A673 (cell line): ENCODE measurements at regions not wholly inside any gene's neighbourhood (a gene's known extent, or its start where the extent isn't known, plus 50 kb on each side); places are given as distances from the start of the nearest gene placed in this dataset.

Experiments
- BruUV-seq: library from RNA; stranded (reverse); fragments of 400-500 nt; replicated peaks from 2 replicates; lab custom pipeline; 2021; lab: Mats Ljungman, UMichigan
- CTCF ChIA-PET: fragments of 300-600 bp; sonication (Branson Sonifier 250); formaldehyde crosslinking; loops from one replicate; lab custom pipeline; 2022; ENCODE audit warnings: antibody characterized with exemption; lab: Charles Lee
- POLR2A ChIA-PET: fragments of 300-600 bp; sonication (Branson Sonifier 250); formaldehyde crosslinking; loops from one replicate; lab custom pipeline; 2022; ENCODE audit warnings: antibody characterized with exemption; ENCODE audit not compliant: low non-redundant PET; lab: Charles Lee
- DNase-seq: peaks from one replicate; pipeline ENCODE4 v3.0.0-alpha.2; 2015; ENCODE audit warnings: low spot score
- H3K27ac ChIP-seq: fragments of 200-600 bp; sonication (generic); 2 replicates; pipeline ENCODE4 v1.5.1; 2016; ENCODE audit warnings: mixed run types, low read depth, mild to moderate bottlenecking, mixed read lengths, antibody characterized with exemption, low read length; ENCODE audit not compliant: poor library complexity, severe bottlenecking
- H3K27me3 ChIP-seq: fragments of 200-600 bp; sonication (generic); replicated peaks from 2 replicates; pipeline ENCODE4 v1.6.1; 2017; ENCODE audit warnings: mixed run types, low read depth, mild to moderate bottlenecking, mixed read lengths, antibody characterized with exemption, low read length; ENCODE audit not compliant: insufficient read depth, poor library complexity
- H3K36me3 ChIP-seq: fragments of 200-600 bp; sonication (generic); 2 replicates; pipeline ENCODE4 v1.6.1; 2016; ENCODE audit warnings: mixed run types, mild to moderate bottlenecking, mixed read lengths, antibody characterized with exemption, low read length; ENCODE audit not compliant: insufficient read depth, poor library complexity, severe bottlenecking
- H3K4me1 ChIP-seq: fragments of 200-600 bp; sonication (generic); 2 replicates; pipeline ENCODE4 v1.6.1; 2017; ENCODE audit warnings: mixed run types, mild to moderate bottlenecking, mixed read lengths, antibody characterized with exemption, low read length; ENCODE audit not compliant: insufficient read depth, poor library complexity, severe bottlenecking
- H3K4me3 ChIP-seq: fragments of 200-600 bp; sonication (generic); 2 replicates; pipeline ENCODE4 v1.5.1; 2016; ENCODE audit warnings: low read depth, mixed run types, mild to moderate bottlenecking, mixed read lengths, low read length; ENCODE audit not compliant: poor library complexity, severe bottlenecking
- H3K9me3 ChIP-seq: fragments of 200-600 bp; sonication (generic); 2 replicates; pipeline ENCODE4 v1.6.1; 2016; ENCODE audit warnings: mixed run types, low read depth, mild to moderate bottlenecking, mixed read lengths, antibody characterized with exemption, low read length; ENCODE audit not compliant: poor library complexity, severe bottlenecking
- EZH2 ChIP-seq: fragments of 200-600 bp; sonication (generic); IDR thresholded peaks from 2 replicates; pipeline ENCODE4 v1.6.1; 2017; ENCODE audit warnings: borderline replicate concordance, low read depth, mild to moderate bottlenecking, mixed read lengths, antibody characterized with exemption, low read length; ENCODE audit not compliant: poor library complexity, severe bottlenecking
- intact Hi-C: fragments of 100-400 bp; cut with micrococcal nuclease; formaldehyde crosslinking; loops from one replicate; pipeline ENCODE4 v1.10.0; 2022; ENCODE audit not compliant: unreplicated experiment
- TF ChIP-seq, protein P1 (sequence below): fragments of 300-800, 200-600 bp; sonication (generic); conservative IDR thresholded peaks from 2 replicates; pipeline ENCODE4 v1.5.1; 2017; ENCODE audit warnings: low read depth, mild to moderate bottlenecking, antibody characterized with exemption, low read length, moderate library complexity, mixed read lengths

DNA sequence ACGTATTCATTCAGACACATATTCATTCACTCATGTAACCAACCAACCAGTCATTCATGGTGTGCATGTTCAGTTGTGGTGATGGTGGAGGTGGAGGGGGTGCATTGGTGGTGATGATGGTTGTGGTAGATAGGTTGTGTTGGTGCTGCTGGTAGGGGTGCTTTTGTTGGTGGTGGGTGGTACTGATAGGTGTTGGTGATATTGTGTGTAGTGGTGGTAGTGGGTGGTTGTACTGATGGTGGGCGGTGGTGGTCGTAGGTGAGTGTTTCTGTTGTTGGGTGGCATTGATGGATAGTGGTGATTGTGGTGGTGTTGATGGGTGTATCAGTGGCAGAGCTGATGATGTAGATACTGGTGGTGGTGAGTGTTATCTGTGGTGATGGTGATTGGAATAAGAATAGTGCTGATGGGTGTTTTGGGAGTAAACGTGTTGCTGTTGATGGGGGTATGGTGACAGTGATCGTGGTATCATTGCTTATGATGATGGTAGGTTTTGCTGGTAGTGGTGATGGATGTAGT, 59.8 kb upstream of the SHB start:
- Histone ChIP-seq H3K4me3 (no peak overlapping the region), H3K27me3 (peaks cover 4% of the 10 kb centered on the region), H3K4me1 (no peaks in the 10 kb centered on the region), H3K9me3 (no peaks in the 10 kb centered on the region), H3K36me3 (no peaks in the 10 kb centered on the region), H3K27ac (no peak overlapping the region)
- DNase-seq, result no peak
- intact Hi-C loops, result no loop called here
- BruUV-seq, result no TSS peak
- ChIA-PET POLR2A (no interaction called here), CTCF (no interaction called here)
- no peak for TF ChIP-seq EZH2
- TF ChIP-seq, protein P1, sequence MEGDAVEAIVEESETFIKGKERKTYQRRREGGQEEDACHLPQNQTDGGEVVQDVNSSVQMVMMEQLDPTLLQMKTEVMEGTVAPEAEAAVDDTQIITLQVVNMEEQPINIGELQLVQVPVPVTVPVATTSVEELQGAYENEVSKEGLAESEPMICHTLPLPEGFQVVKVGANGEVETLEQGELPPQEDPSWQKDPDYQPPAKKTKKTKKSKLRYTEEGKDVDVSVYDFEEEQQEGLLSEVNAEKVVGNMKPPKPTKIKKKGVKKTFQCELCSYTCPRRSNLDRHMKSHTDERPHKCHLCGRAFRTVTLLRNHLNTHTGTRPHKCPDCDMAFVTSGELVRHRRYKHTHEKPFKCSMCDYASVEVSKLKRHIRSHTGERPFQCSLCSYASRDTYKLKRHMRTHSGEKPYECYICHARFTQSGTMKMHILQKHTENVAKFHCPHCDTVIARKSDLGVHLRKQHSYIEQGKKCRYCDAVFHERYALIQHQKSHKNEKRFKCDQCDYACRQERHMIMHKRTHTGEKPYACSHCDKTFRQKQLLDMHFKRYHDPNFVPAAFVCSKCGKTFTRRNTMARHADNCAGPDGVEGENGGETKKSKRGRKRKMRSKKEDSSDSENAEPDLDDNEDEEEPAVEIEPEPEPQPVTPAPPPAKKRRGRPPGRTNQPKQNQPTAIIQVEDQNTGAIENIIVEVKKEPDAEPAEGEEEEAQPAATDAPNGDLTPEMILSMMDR, result no peak

DNA sequence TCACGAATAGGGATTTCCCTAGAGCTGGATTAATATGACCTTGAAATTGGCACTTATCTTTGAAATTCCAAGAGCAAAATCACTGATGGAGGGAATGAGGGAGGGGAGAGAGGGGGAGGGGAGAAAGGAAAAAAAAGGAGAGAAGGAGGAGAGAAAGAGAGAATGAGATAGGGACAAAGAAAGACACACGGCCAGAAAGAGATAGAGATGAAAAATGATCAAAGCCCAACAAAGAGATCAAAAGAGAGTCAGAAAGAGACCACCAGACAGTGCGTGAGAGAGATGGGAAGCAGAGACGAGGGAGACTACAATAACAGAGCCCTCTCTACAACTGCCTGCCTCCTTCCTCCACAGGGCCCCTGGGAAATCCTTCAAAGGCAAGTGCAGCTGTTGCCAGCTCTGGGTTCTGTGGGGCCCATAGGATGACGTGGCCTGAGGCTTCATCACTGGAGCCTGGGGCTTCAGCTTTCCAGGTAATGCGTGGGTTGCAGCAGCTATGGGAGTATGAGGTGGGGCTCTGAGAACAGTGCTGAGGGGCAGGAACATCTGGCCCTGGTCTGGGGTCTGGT, 58.3 kb upstream of the SHB start:
- peak; percentile 19 for DNase-seq
- TF ChIP-seq, protein P1, result no peak
- no peak for TF ChIP-seq EZH2
- no peaks in the 10 kb centered on the region for H3K36me3 ChIP-seq
- H3K9me3 ChIP-seq, result no peaks in the 10 kb centered on the region
- CTCF ChIA-PET, result no interaction called here
- intact Hi-C loops, result no loop called here
- POLR2A ChIA-PET, result no interaction called here
- H3K4me1 ChIP-seq, result no peaks in the 10 kb centered on the region
- no peak overlapping the region for H3K27ac ChIP-seq
- H3K27me3 ChIP-seq, result peaks cover 4% of the 10 kb centered on the region
- H3K4me3 ChIP-seq, result no peak overlapping the region
- BruUV-seq, result no TSS peak

DNA sequence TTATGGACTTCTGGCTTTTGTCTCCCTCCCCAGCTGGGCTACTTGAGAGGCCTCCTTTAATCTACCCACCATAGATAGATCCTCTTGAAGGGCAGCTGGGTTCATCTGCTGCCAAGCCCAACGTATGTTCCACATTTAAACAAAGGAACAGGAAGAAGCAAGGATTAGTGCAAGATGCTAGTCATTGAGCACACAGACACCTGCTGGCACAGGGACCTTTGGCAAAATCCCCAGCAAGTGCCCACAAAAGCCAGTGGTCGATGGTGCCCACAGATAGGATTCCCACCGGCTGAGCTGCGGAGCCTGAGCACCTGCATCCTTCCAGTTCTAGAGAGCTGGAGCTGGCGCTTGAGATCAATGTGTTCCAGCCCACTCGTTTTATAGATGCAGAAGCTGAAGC, 57.7 kb upstream of the SHB start:
- intact Hi-C loops, result no loop called here
- peak; percentile 24 for DNase-seq
- H3K9me3 ChIP-seq, result no peaks in the 10 kb centered on the region
- H3K36me3 ChIP-seq, result no peaks in the 10 kb centered on the region
- TF ChIP-seq EZH2, result no peak
- TF ChIP-seq, protein P1, result no peak
- CTCF ChIA-PET, result no interaction called here
- H3K27ac ChIP-seq, result no peak overlapping the region
- no peaks in the 10 kb centered on the region for H3K4me1 ChIP-seq
- H3K27me3 ChIP-seq, result peaks cover 9% of the 10 kb centered on the region
- H3K4me3 ChIP-seq, result no peak overlapping the region
- POLR2A ChIA-PET, result no interaction called here
- no TSS peak for BruUV-seq
